Kidney (tissue), 13 donors: ENCODE measurements at regions not wholly inside any gene's neighbourhood (a gene's known extent, or its start where the extent isn't known, plus 50 kb on each side); places are given as distances from the start of the nearest gene placed in this dataset.

ENCODE experiments used
- DNase-seq, 5 donors: peaks; one replicate each; pipeline ENCODE4 v3.0.0-alpha.2; 2013 to 2020
- FAIRE-seq: peaks from 2 replicates; lab custom pipeline; 2012; peaks lifted over from hg19 to GRCh38; lab: Jason Lieb, UNC
- H3K27ac ChIP-seq, 2 donors: one replicate each; pipeline ENCODE4 v1.7.0; 2013; ENCODE audit warnings: low read depth in 2 of 2, low read length in 2 of 2, inconsistent platforms in 1 of 2
- H3K27me3 ChIP-seq: one replicate; pipeline ENCODE4 v1.7.1; 2013; ENCODE audit warnings: low read length, inconsistent platforms; ENCODE audit not compliant: control insufficient read depth, insufficient read depth
- H3K36me3 ChIP-seq, 3 donors: one replicate each; pipeline versions ENCODE4 v1.7.0 to v1.7.1; 2013; ENCODE audit warnings: low read length in 3 of 3, control low read depth in 1 of 3, inconsistent platforms in 1 of 3; ENCODE audit not compliant: insufficient read depth in 3 of 3, control insufficient read depth in 2 of 3
- H3K4me1 ChIP-seq, 3 donors: one replicate each; pipeline versions ENCODE4 v1.7.0 to v1.7.1; 2013; ENCODE audit warnings: low read length in 3 of 3, inconsistent platforms in 1 of 3, low read depth in 1 of 3; ENCODE audit not compliant: control insufficient read depth in 2 of 3, insufficient read depth in 2 of 3
- H3K4me3 ChIP-seq, 3 donors: one replicate each; pipeline versions ENCODE4 v1.7.0 to v1.8.1; 2013; ENCODE audit warnings: low read length in 3 of 3, control low read depth in 1 of 3, inconsistent platforms in 1 of 3
- H3K9ac ChIP-seq, 3 donors: one replicate each; pipeline versions ENCODE4 v1.7.0 to v1.7.1; 2013; ENCODE audit warnings: low read length in 3 of 3, control low read depth in 1 of 3, inconsistent platforms in 1 of 3
- H3K9me3 ChIP-seq, 3 donors: one replicate each; pipeline versions ENCODE4 v1.7.0 to v1.7.1; 2013; ENCODE audit warnings: low read length in 3 of 3, control low read depth in 1 of 3, inconsistent platforms in 1 of 3; ENCODE audit not compliant: control insufficient read depth in 2 of 3, insufficient read depth in 1 of 3
- intact Hi-C: fragments of 100-400 bp; cut with DNase I; formaldehyde crosslinking; loops from one replicate; pipeline ENCODE4 v1.11.1; 2022
- TF ChIP-seq, protein P1 (sequence below): IDR thresholded peaks from 3 replicates; pipeline ENCODE4 v1.5.1; 2012; ENCODE audit warnings: mild to moderate bottlenecking, moderate library complexity, borderline replicate concordance; ENCODE audit not compliant: insufficient read depth; ENCODE audit errors: extremely low read depth
- donor health status: control.
- donor health status: control.
- donor health status: control.
- donor health status: control.
- donor health status: control.
- donor health status: DM: yes; HTN: yes; CAD: no.
- donor health status: Normal renal cell carcinoma (clear cell type).

DNA sequence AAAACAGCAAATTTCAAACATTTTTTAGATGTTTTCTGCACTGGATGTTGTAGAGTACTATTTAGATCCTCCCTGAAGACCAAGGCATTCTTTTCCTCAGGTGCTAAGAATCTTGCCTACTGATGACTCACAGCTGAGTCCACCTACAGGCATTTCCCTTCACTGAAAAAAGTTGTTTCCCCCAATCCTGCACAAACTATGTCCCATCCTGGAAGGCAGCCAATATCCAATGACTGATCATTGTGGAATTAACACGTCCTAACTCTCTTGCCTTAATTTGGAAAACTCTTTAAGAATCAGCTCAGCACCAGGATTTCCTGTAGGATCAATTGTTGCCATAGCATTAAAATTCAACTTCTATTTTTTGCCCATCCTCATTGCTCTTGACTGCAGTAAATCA is 268.4 kb upstream of the IRAK1BP1 start:
- no peak for FAIRE-seq
- no peak for DNase-seq
- H3K9ac ChIP-seq: no peak overlapping the region
- TF ChIP-seq, protein P1, sequence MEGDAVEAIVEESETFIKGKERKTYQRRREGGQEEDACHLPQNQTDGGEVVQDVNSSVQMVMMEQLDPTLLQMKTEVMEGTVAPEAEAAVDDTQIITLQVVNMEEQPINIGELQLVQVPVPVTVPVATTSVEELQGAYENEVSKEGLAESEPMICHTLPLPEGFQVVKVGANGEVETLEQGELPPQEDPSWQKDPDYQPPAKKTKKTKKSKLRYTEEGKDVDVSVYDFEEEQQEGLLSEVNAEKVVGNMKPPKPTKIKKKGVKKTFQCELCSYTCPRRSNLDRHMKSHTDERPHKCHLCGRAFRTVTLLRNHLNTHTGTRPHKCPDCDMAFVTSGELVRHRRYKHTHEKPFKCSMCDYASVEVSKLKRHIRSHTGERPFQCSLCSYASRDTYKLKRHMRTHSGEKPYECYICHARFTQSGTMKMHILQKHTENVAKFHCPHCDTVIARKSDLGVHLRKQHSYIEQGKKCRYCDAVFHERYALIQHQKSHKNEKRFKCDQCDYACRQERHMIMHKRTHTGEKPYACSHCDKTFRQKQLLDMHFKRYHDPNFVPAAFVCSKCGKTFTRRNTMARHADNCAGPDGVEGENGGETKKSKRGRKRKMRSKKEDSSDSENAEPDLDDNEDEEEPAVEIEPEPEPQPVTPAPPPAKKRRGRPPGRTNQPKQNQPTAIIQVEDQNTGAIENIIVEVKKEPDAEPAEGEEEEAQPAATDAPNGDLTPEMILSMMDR: no peak
- H3K36me3 ChIP-seq: no peaks in the 10 kb centered on the region
- H3K4me3 ChIP-seq: no peak overlapping the region
- H3K27ac ChIP-seq: no peak overlapping the region
- H3K27me3 ChIP-seq: no peaks in the 10 kb centered on the region
- H3K9me3 ChIP-seq: no peaks in the 10 kb centered on the region
- intact Hi-C loops: no loop called here
- no peaks in the 10 kb centered on the region for H3K4me1 ChIP-seq

DNA sequence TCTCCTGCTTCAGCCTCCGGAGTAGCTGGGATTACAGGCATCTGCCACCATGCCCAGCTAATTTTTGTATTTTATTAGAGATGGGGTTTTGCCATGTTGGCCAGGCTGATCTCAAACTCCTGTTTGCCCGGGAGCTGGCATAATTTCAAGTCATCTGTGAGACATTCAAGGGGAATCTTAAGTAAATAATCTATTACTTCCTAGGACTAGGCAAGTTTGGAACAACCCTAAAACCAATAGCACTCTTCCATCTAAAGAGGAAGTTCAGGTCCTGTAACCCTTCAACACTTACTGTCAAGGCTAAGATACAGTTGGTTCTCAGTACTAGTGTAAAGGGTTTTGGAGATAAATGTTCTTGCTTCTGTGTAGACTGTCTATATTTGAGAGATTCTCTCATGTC is 267.8 kb upstream of the IRAK1BP1 start:
- DNase-seq (no peak), FAIRE-seq (no peak)
- Histone ChIP-seq H3K27ac (no peak overlapping the region), H3K4me3 (no peak overlapping the region), H3K9me3 (no peaks in the 10 kb centered on the region), H3K4me1 (no peaks in the 10 kb centered on the region), H3K9ac (no peak overlapping the region), H3K36me3 (no peaks in the 10 kb centered on the region), H3K27me3 (no peaks in the 10 kb centered on the region)
- TF ChIP-seq, protein P1: no peak
- intact Hi-C loops: no loop called here

DNA sequence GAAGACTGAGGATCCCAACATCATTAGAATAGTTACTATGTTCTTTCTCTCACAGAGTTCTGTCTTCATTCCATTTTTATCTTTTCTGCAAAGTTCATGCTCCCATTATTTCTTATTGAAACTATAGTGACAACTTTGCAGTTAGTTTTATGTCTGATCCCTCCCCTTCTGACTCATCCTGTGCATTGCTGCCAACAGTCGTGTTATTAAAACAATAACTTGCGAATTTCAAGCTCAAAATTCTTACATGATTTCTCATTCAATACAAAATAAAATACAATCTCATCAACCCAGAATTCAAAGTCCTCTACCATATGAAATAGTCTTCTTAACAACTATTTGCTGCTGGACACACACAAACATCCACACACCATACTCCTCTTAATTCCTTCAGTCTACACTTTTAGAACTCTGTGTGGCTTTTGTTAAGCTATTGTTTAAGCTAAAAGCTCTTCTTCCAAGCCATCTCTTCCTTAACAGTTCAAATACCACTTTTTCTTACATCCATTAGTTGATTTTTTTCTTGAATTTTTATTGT is 261.4 kb upstream of the IRAK1BP1 start:
- Histone ChIP-seq H3K4me3 (no peak overlapping the region), H3K9ac (no peak overlapping the region), H3K27ac (no peak overlapping the region), H3K9me3 (no peaks in the 10 kb centered on the region), H3K4me1 (no peaks in the 10 kb centered on the region), H3K36me3 (no peaks in the 10 kb centered on the region), H3K27me3 (no peaks in the 10 kb centered on the region)
- TF ChIP-seq, protein P1: no peak
- intact Hi-C loops: no loop called here
- FAIRE-seq: no peak
- no peak for DNase-seq

DNA sequence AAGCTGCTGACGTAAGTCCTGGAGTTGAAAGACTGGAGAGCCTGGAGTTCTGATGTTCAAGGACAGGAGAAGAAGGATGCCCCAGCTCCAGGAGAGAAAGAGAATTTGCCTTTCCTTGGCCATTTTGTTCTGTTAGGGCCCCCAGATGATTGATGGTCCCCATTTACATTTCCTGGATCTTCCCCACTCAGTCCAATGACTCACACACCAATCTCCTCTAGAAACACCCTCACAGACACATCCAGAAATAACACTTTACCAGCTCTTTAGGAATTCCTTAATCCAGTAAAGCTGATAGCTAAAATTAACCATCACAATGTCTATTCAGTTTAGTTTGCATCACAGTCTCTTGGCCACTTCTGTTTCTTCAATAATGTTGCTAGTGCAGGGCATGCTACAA is 260.2 kb upstream of the IRAK1BP1 start:
- H3K4me1 ChIP-seq: no peaks in the 10 kb centered on the region
- FAIRE-seq (no peak), DNase-seq (no peak)
- no peaks in the 10 kb centered on the region for H3K36me3 ChIP-seq
- no peak overlapping the region for H3K27ac ChIP-seq
- no peaks in the 10 kb centered on the region for H3K9me3 ChIP-seq
- TF ChIP-seq, protein P1: no peak
- no peaks in the 10 kb centered on the region for H3K27me3 ChIP-seq
- H3K9ac ChIP-seq: no peak overlapping the region
- intact Hi-C loops: no loop called here
- no peak overlapping the region for H3K4me3 ChIP-seq
